ENCODE measurements at regions not wholly inside any gene's neighbourhood (a gene's known extent, or its start where the extent isn't known, plus 50 kb on each side); places are given as distances from the start of the nearest gene placed in this dataset.

DNA sequence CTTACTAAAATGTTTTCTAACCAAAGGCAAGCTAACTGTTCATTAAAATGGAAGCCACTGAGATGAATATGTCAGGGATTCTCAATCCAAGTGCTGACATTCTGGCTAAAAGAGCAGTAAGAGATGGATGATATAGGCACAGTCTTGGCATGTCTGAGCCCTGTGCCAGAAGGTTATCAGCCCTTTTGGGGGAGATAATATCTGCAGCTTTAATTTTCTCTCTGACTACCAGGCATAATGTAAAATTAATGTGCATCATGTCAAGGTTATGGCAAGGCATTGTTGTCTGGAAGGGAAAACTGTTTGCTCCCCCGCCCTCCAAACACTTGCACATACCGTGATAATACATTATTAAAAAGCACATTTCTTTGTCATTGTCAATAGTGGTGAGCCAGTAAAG, 609.8 kb downstream of the ZNF608 start:
- intact Hi-C loops (cut with micrococcal nuclease): loop anchor here (5.0 kb wide), 1 partner anchor 464 kb away; no protein-coding TSS in a partner anchor
- CTCF ChIA-PET: interaction anchor here (0.9 kb wide), 1 partner anchor 14 kb away, joined by 4 read pairs; no protein-coding TSS in a partner anchor
- no peak for FAIRE-seq

More for the DNA sequence above, 609.8 kb downstream of the ZNF608 start:
- H3K9me3 ChIP-seq (replicated peaks; ENCODE audit: control insufficient read depth, insufficient read depth, low read length): no peaks in the 10 kb centered on the region
- BruUV-seq (replicated peaks): no TSS peak
- dilution Hi-C loops (cut with MboI; ENCODE audit: extremely low pct_ligation_motif_present, low sequenced_read_pairs): no loop called here
- no peaks in the 10 kb centered on the region for H3K79me2 ChIP-seq (ENCODE audit: control insufficient read depth, insufficient read depth, low read length)
- no peaks in the 10 kb centered on the region for H4K20me1 ChIP-seq (replicated peaks; ENCODE audit: control insufficient read depth, extremely low read depth, insufficient read depth, low read length)
- POLR2A ChIA-PET: no interaction called here
- TF ChIP-seq POLR2A (IDR thresholded peaks at IDR 0.05; ENCODE audit: low read depth, low read length): no peak
- TF ChIP-seq, protein P1, sequence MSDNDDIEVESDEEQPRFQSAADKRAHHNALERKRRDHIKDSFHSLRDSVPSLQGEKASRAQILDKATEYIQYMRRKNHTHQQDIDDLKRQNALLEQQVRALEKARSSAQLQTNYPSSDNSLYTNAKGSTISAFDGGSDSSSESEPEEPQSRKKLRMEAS (IDR thresholded peaks at IDR 0.05; ENCODE audit: insufficient read depth, insufficient read length): no peak
- no peak for TF ChIP-seq MYC (IDR thresholded peaks at IDR 0.05; ENCODE audit: low read depth, low read length)
- no peak for TF ChIP-seq FOS (IDR thresholded peaks at IDR 0.05; ENCODE audit: borderline replicate concordance, insufficient read depth, low read length)
- TF ChIP-seq POLR2AphosphoS5 (IDR thresholded peaks at IDR 0.05; ENCODE audit: insufficient read depth, low read depth, low read length): no peak
- no peak for TF ChIP-seq EZH2 (IDR thresholded peaks at IDR 0.05; ENCODE audit: borderline replicate concordance, low read depth, low read length, severe bottlenecking)
- TF ChIP-seq, protein P2, sequence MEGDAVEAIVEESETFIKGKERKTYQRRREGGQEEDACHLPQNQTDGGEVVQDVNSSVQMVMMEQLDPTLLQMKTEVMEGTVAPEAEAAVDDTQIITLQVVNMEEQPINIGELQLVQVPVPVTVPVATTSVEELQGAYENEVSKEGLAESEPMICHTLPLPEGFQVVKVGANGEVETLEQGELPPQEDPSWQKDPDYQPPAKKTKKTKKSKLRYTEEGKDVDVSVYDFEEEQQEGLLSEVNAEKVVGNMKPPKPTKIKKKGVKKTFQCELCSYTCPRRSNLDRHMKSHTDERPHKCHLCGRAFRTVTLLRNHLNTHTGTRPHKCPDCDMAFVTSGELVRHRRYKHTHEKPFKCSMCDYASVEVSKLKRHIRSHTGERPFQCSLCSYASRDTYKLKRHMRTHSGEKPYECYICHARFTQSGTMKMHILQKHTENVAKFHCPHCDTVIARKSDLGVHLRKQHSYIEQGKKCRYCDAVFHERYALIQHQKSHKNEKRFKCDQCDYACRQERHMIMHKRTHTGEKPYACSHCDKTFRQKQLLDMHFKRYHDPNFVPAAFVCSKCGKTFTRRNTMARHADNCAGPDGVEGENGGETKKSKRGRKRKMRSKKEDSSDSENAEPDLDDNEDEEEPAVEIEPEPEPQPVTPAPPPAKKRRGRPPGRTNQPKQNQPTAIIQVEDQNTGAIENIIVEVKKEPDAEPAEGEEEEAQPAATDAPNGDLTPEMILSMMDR (IDR thresholded peaks at IDR 0.05; ENCODE audit: extremely low read depth in 1 of 2, insufficient read depth in 1 of 2, low read depth in 1 of 2, low read length in 2 of 2): no peak
- no peak for TF ChIP-seq JUN (IDR thresholded peaks at IDR 0.05; ENCODE audit: borderline replicate concordance, insufficient read depth, insufficient read length, low read depth)
- TF ChIP-seq GATA2 (IDR thresholded peaks at IDR 0.05; ENCODE audit: insufficient read depth, insufficient read length, low read depth, low read length): no peak
- DNase-seq (ENCODE audit: low read depth, low spot score): no peak
- H3K4me3 ChIP-seq (replicated peaks in 1 of 3; ENCODE audit: insufficient read depth in 1 of 3, low read depth in 1 of 3, low read length in 3 of 3): no peak overlapping the region
- H3K27me3 ChIP-seq (ENCODE audit: control insufficient read depth in 2 of 2, insufficient read depth in 2 of 2, low read length in 2 of 2): no peaks in the 10 kb centered on the region
- H2AFZ ChIP-seq (ENCODE audit: low read depth, low read length): no peak overlapping the region
- no peak overlapping the region for H3K9ac ChIP-seq (replicated peaks; ENCODE audit: extremely low read depth, insufficient read depth, low read length)
- no peak overlapping the region for H3K27ac ChIP-seq (ENCODE audit: insufficient read depth, low read depth, low read length)
- H3K9me1 ChIP-seq (replicated peaks; ENCODE audit: control insufficient read depth, extremely low read depth, insufficient read depth, low read length): no peaks in the 10 kb centered on the region
- H3K4me2 ChIP-seq (ENCODE audit: insufficient read depth, low read length): no peak overlapping the region
- H3K36me3 ChIP-seq (ENCODE audit: control insufficient read depth in 2 of 2, extremely low read depth in 1 of 2, insufficient read depth in 2 of 2, low read length in 2 of 2): no peaks in the 10 kb centered on the region
- no peaks in the 10 kb centered on the region for H3K4me1 ChIP-seq (ENCODE audit: control insufficient read depth, extremely low read depth, insufficient read depth, low read length)

Data from endothelial cell of umbilical vein (primary cell).